Hepatocyte (in vitro differentiated cells): ENCODE measurements at regions not wholly inside any gene's neighbourhood (a gene's known extent, or its start where the extent isn't known, plus 50 kb on each side); places are given as distances from the start of the nearest gene placed in this dataset.

ENCODE experiments used
- DNase-seq: peaks from one replicate; pipeline ENCODE4 v3.0.0-alpha.2; 2016; ENCODE audit warnings: low spot score
- H2AFZ ChIP-seq: fragments of 200-600 bp; sonication (generic); 2 replicates; pipeline ENCODE4 v1.6.0; 2016; ENCODE audit warnings: antibody characterized with exemption, mild to moderate bottlenecking
- H3K27ac ChIP-seq: fragments of 200-600 bp; sonication (generic); 2 replicates; pipeline ENCODE4 v1.5.1; 2016; ENCODE audit warnings: mild to moderate bottlenecking
- H3K27me3 ChIP-seq: fragments of 200-600 bp; sonication (generic); 2 replicates; pipeline ENCODE4 v1.6.1; 2016
- H3K36me3 ChIP-seq: fragments of 200-600 bp; sonication (generic); replicated peaks from 2 replicates; pipeline ENCODE4 v1.5.1; 2016; ENCODE audit warnings: low read depth; ENCODE audit not compliant: insufficient read depth
- H3K4me1 ChIP-seq: fragments of 200-600 bp; sonication (generic); 2 replicates; pipeline ENCODE4 v1.5.1; 2016; ENCODE audit warnings: mild to moderate bottlenecking, moderate library complexity; ENCODE audit not compliant: insufficient read depth
- H3K4me2 ChIP-seq: fragments of 200-600 bp; sonication (generic); 2 replicates; pipeline ENCODE4 v1.6.0; 2016
- H3K4me3 ChIP-seq: fragments of 200-600 bp; sonication (generic); 2 replicates; pipeline ENCODE4 v1.5.1; 2016; ENCODE audit warnings: mild to moderate bottlenecking
- H3K79me2 ChIP-seq: fragments of 200-600 bp; sonication (generic); 2 replicates; pipeline ENCODE4 v1.6.0; 2017; ENCODE audit warnings: mild to moderate bottlenecking
- H3K9me2 ChIP-seq: fragments of 200-600 bp; sonication (generic); replicated peaks from 2 replicates; pipeline ENCODE4 v1.6.0; 2017; ENCODE audit warnings: mild to moderate bottlenecking; ENCODE audit not compliant: insufficient read depth
- H3K9me3 ChIP-seq: fragments of 200-600 bp; sonication (generic); 2 replicates; pipeline ENCODE4 v1.5.1; 2016; ENCODE audit warnings: low read depth, mild to moderate bottlenecking
- H4K20me1 ChIP-seq: fragments of 200-600 bp; sonication (generic); 2 replicates; pipeline ENCODE4 v1.6.0; 2016; ENCODE audit warnings: mild to moderate bottlenecking; ENCODE audit not compliant: insufficient read depth, poor library complexity, severe bottlenecking
- EZH2 ChIP-seq: fragments of 200-600 bp; sonication (generic); IDR thresholded peaks from 2 replicates; pipeline ENCODE4 v1.6.1; 2016; ENCODE audit warnings: antibody characterized with exemption, mild to moderate bottlenecking, borderline replicate concordance
- EZH2phosphoT487 ChIP-seq: fragments of 200-600 bp; sonication (generic); IDR thresholded peaks from one replicate; pipeline ENCODE4 v1.6.1; 2018; ENCODE audit warnings: antibody characterized with exemption, mild to moderate bottlenecking, low read depth, moderate library complexity; ENCODE audit not compliant: unreplicated experiment, severe bottlenecking
- WGBS: methylation state at CpG from one replicate; pipeline ENCODE4 v1.1.6; 2016; ENCODE audit warnings: low lambda C conversion rate; ENCODE audit errors: missing lambda C conversion rate; 5-methylcytosine and 5-hydroxymethylcytosine counted together
- TF ChIP-seq, protein P1 (sequence below): fragments of 200-600 bp; sonication (generic); IDR thresholded peaks from 2 replicates; pipeline ENCODE4 v1.5.1; 2016; ENCODE audit warnings: antibody characterized with exemption, mild to moderate bottlenecking; ENCODE audit not compliant: poor library complexity

- Histone ChIP-seq H3K79me2 (no peaks in the 10 kb centered on the region), H3K27ac (peak overlapping the region; percentile 63), H3K9me3 (no peaks in the 10 kb centered on the region), H2AFZ (peak overlapping the region; percentile 41), H3K4me3 (no peak overlapping the region), H4K20me1 (no peaks in the 10 kb centered on the region), H3K4me1 (peaks cover 8% of the 10 kb centered on the region), H3K27me3 (no peaks in the 10 kb centered on the region), H3K9me2 (no peaks in the 10 kb centered on the region), H3K36me3 (no peaks in the 10 kb centered on the region), H3K4me2 (no peak overlapping the region)
- TF ChIP-seq, protein P1, sequence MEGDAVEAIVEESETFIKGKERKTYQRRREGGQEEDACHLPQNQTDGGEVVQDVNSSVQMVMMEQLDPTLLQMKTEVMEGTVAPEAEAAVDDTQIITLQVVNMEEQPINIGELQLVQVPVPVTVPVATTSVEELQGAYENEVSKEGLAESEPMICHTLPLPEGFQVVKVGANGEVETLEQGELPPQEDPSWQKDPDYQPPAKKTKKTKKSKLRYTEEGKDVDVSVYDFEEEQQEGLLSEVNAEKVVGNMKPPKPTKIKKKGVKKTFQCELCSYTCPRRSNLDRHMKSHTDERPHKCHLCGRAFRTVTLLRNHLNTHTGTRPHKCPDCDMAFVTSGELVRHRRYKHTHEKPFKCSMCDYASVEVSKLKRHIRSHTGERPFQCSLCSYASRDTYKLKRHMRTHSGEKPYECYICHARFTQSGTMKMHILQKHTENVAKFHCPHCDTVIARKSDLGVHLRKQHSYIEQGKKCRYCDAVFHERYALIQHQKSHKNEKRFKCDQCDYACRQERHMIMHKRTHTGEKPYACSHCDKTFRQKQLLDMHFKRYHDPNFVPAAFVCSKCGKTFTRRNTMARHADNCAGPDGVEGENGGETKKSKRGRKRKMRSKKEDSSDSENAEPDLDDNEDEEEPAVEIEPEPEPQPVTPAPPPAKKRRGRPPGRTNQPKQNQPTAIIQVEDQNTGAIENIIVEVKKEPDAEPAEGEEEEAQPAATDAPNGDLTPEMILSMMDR, result no peak
- TF ChIP-seq EZH2, result no peak
- no peak for TF ChIP-seq EZH2phosphoT487
- DNase-seq, result no peak
- WGBS, result 69% methylated on average over 2 of the region's 2 CpGs
Observed at GRCh38 chr18:27411911-27412310, 226.8 kb upstream of the CHST9 start.

- Histone ChIP-seq H3K4me1 (peaks cover 8% of the 10 kb centered on the region), H3K36me3 (no peaks in the 10 kb centered on the region), H2AFZ (no peak overlapping the region), H4K20me1 (no peaks in the 10 kb centered on the region), H3K4me3 (no peak overlapping the region), H3K27ac (no peak overlapping the region), H3K9me3 (no peaks in the 10 kb centered on the region), H3K79me2 (no peaks in the 10 kb centered on the region), H3K9me2 (no peaks in the 10 kb centered on the region), H3K4me2 (no peak overlapping the region), H3K27me3 (no peaks in the 10 kb centered on the region)
- DNase-seq, result no peak
- TF ChIP-seq, protein P1, result no peak
- TF ChIP-seq EZH2phosphoT487, result no peak
- TF ChIP-seq EZH2, result no peak
- 65% methylated on average over 1 of the region's 1 CpG for WGBS
Observed at GRCh38 chr18:27411013-27411412, 225.9 kb upstream of the CHST9 start.

GRCh38 chr18:27404855-27405254, 219.7 kb upstream of the CHST9 start:
- Histone ChIP-seq H3K4me2 (no peak overlapping the region), H2AFZ (no peak overlapping the region), H3K27ac (no peak overlapping the region), H3K4me3 (no peak overlapping the region), H3K79me2 (no peaks in the 10 kb centered on the region), H3K9me3 (no peaks in the 10 kb centered on the region), H3K4me1 (no peaks in the 10 kb centered on the region), H4K20me1 (no peaks in the 10 kb centered on the region), H3K27me3 (no peaks in the 10 kb centered on the region), H3K36me3 (no peaks in the 10 kb centered on the region), H3K9me2 (no peaks in the 10 kb centered on the region)
- DNase-seq, result no peak
- 68% methylated on average over 2 of the region's 2 CpGs for WGBS
- TF ChIP-seq EZH2phosphoT487, result no peak
- no peak for TF ChIP-seq EZH2
- TF ChIP-seq, protein P1, result no peak

- WGBS, result 61% methylated on average over 9 of the region's 9 CpGs
- Histone ChIP-seq H2AFZ (no peak overlapping the region), H3K27ac (no peak overlapping the region), H3K36me3 (no peaks in the 10 kb centered on the region), H3K4me1 (no peaks in the 10 kb centered on the region), H3K9me2 (no peaks in the 10 kb centered on the region), H3K4me2 (no peak overlapping the region), H3K4me3 (no peak overlapping the region), H3K79me2 (no peaks in the 10 kb centered on the region), H4K20me1 (no peaks in the 10 kb centered on the region), H3K27me3 (no peaks in the 10 kb centered on the region), H3K9me3 (no peaks in the 10 kb centered on the region)
- TF ChIP-seq, protein P1, result no peak
- TF ChIP-seq EZH2 (no peak), EZH2phosphoT487 (no peak)
- no peak for DNase-seq
Observed at GRCh38 chr18:27400001-27400400, 214.9 kb upstream of the CHST9 start.
